PC-3 (cell line): ENCODE measurements at regions not wholly inside any gene's neighbourhood (a gene's known extent, or its start where the extent isn't known, plus 50 kb on each side); places are given as distances from the start of the nearest gene placed in this dataset.

ENCODE experiments used
- CTCF ChIP-seq: fragments of 300-600 bp; sonication (generic); conservative IDR thresholded peaks from 2 replicates; pipeline ENCODE4 v1.5.1; 2017; ENCODE audit warnings: antibody characterized with exemption, low read depth, mild to moderate bottlenecking, low read length
- EZH2 ChIP-seq: fragments of 300-600 bp; sonication (generic); IDR thresholded peaks from one replicate; pipeline ENCODE4 v1.6.1; 2017; ENCODE audit warnings: antibody characterized with exemption, mild to moderate bottlenecking, low read length; ENCODE audit not compliant: unreplicated experiment
- EZH2phosphoT487 ChIP-seq: fragments of 300-600 bp; sonication (generic); IDR thresholded peaks from 2 replicates; pipeline ENCODE4 v1.6.1; 2018; ENCODE audit warnings: mild to moderate bottlenecking, antibody characterized with exemption, low read length, borderline replicate concordance

GRCh38 chr5:67799732-67800234 lies 415.8 kb upstream of the PIK3R1 start:
- TF ChIP-seq CTCF (no peak), EZH2phosphoT487 (no peak), EZH2 (no peak)
